Neural progenitor cell (in vitro differentiated cells): ENCODE measurements at regions not wholly inside any gene's neighbourhood (a gene's known extent, or its start where the extent isn't known, plus 50 kb on each side); places are given as distances from the start of the nearest gene placed in this dataset.

ENCODE experiments used
- CTCF ChIP-seq: fragments of 200-600 bp; sonication (generic); IDR thresholded peaks from 2 replicates; pipeline ENCODE4 v1.5.1; 2017; ENCODE audit warnings: antibody characterized with exemption, mild to moderate bottlenecking
- EZH2 ChIP-seq: fragments of 200-600 bp; sonication (generic); IDR thresholded peaks from 2 replicates; pipeline ENCODE4 v1.6.1; 2017; ENCODE audit warnings: antibody characterized with exemption, mild to moderate bottlenecking, moderate library complexity

- TF ChIP-seq CTCF (peak; percentile 68), EZH2 (no peak)
Measured at GRCh38 chr20:40741507-40742106, 52.6 kb upstream of the MAFB start.
